ENCODE measurements at regions not wholly inside any gene's neighbourhood (a gene's known extent, or its start where the extent isn't known, plus 50 kb on each side); places are given as distances from the start of the nearest gene placed in this dataset.

DNA sequence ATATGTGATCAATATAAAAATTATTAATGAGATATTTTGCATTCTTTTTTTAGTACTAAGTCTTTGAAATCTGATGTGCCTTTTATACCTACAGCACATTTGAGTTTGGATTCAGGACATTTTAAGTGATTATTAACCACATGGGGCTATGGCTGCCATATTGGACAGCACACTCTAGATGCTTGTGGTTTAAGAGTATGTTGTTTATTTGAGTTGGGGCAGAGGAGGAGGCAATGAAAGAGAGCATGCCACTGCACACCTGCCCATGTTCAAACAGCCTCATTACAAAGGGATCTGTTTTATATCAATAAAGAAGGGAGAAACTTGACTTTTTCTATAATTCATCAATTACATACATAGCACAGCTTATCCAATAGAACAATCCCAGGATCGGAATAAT, 99.4 kb upstream of the EDEM3 start:
- TF ChIP-seq KDM1A (CRISPR knock-in tag; IDR thresholded peaks at IDR 0.05) = no peak
- TF ChIP-seq CTCF (CRISPR knock-in tag; IDR thresholded peaks at IDR 0.05) = no peak
- no peak for TF ChIP-seq TBP (CRISPR knock-in tag; IDR thresholded peaks at IDR 0.05)
- TF ChIP-seq KAT7 (CRISPR knock-in tag; IDR thresholded peaks at IDR 0.05; ENCODE audit: borderline replicate concordance) = no peak
- TF ChIP-seq ZSCAN30 (CRISPR knock-in tag; IDR thresholded peaks at IDR 0.05) = no peak
- TF ChIP-seq ZNF788 (CRISPR knock-in tag; IDR thresholded peaks at IDR 0.05; ENCODE audit: borderline replicate concordance) = no peak
- TF ChIP-seq TCF7L2 (IDR thresholded peaks at IDR 0.05; ENCODE audit: low read depth, low read length) = no peak
- TF ChIP-seq KLF6 (CRISPR knock-in tag; IDR thresholded peaks at IDR 0.05) = no peak
- TF ChIP-seq POLR2AphosphoS5 (IDR thresholded peaks at IDR 0.05; ENCODE audit: low read depth, low read length) = no peak
- TF ChIP-seq ZNF274 (CRISPR knock-in tag; IDR thresholded peaks at IDR 0.05) = no peak
- no peak for TF ChIP-seq ZNF703 (CRISPR knock-in tag; IDR thresholded peaks at IDR 0.05; ENCODE audit: borderline replicate concordance)
- TF ChIP-seq POLR2A (IDR thresholded peaks at IDR 0.05; ENCODE audit: insufficient read depth in 1 of 2, low read depth in 2 of 2, low read length in 2 of 2) = no peak
- no peak for TF ChIP-seq ZFX (CRISPR knock-in tag; IDR thresholded peaks at IDR 0.05; ENCODE audit: low read depth)
- no peak for TF ChIP-seq ZNF264 (CRISPR knock-in tag; IDR thresholded peaks at IDR 0.05)
